Hepatocyte (in vitro differentiated cells): ENCODE measurements at regions not wholly inside any gene's neighbourhood (a gene's known extent, or its start where the extent isn't known, plus 50 kb on each side); places are given as distances from the start of the nearest gene placed in this dataset.

Source experiments
- DNase-seq: peaks from one replicate; pipeline ENCODE4 v3.0.0-alpha.2; 2016; ENCODE audit warnings: low spot score
- H2AFZ ChIP-seq: fragments of 200-600 bp; sonication (generic); 2 replicates; pipeline ENCODE4 v1.6.0; 2016; ENCODE audit warnings: antibody characterized with exemption, mild to moderate bottlenecking
- H3K27ac ChIP-seq: fragments of 200-600 bp; sonication (generic); 2 replicates; pipeline ENCODE4 v1.5.1; 2016; ENCODE audit warnings: mild to moderate bottlenecking
- H3K27me3 ChIP-seq: fragments of 200-600 bp; sonication (generic); 2 replicates; pipeline ENCODE4 v1.6.1; 2016
- H3K36me3 ChIP-seq: fragments of 200-600 bp; sonication (generic); replicated peaks from 2 replicates; pipeline ENCODE4 v1.5.1; 2016; ENCODE audit warnings: low read depth; ENCODE audit not compliant: insufficient read depth
- H3K4me1 ChIP-seq: fragments of 200-600 bp; sonication (generic); 2 replicates; pipeline ENCODE4 v1.5.1; 2016; ENCODE audit warnings: mild to moderate bottlenecking, moderate library complexity; ENCODE audit not compliant: insufficient read depth
- H3K4me2 ChIP-seq: fragments of 200-600 bp; sonication (generic); 2 replicates; pipeline ENCODE4 v1.6.0; 2016
- H3K4me3 ChIP-seq: fragments of 200-600 bp; sonication (generic); 2 replicates; pipeline ENCODE4 v1.5.1; 2016; ENCODE audit warnings: mild to moderate bottlenecking
- H3K79me2 ChIP-seq: fragments of 200-600 bp; sonication (generic); 2 replicates; pipeline ENCODE4 v1.6.0; 2017; ENCODE audit warnings: mild to moderate bottlenecking
- H3K9me2 ChIP-seq: fragments of 200-600 bp; sonication (generic); replicated peaks from 2 replicates; pipeline ENCODE4 v1.6.0; 2017; ENCODE audit warnings: mild to moderate bottlenecking; ENCODE audit not compliant: insufficient read depth
- H3K9me3 ChIP-seq: fragments of 200-600 bp; sonication (generic); 2 replicates; pipeline ENCODE4 v1.5.1; 2016; ENCODE audit warnings: low read depth, mild to moderate bottlenecking
- H4K20me1 ChIP-seq: fragments of 200-600 bp; sonication (generic); 2 replicates; pipeline ENCODE4 v1.6.0; 2016; ENCODE audit warnings: mild to moderate bottlenecking; ENCODE audit not compliant: insufficient read depth, poor library complexity, severe bottlenecking
- EZH2 ChIP-seq: fragments of 200-600 bp; sonication (generic); IDR thresholded peaks from 2 replicates; pipeline ENCODE4 v1.6.1; 2016; ENCODE audit warnings: antibody characterized with exemption, mild to moderate bottlenecking, borderline replicate concordance
- EZH2phosphoT487 ChIP-seq: fragments of 200-600 bp; sonication (generic); IDR thresholded peaks from one replicate; pipeline ENCODE4 v1.6.1; 2018; ENCODE audit warnings: antibody characterized with exemption, mild to moderate bottlenecking, low read depth, moderate library complexity; ENCODE audit not compliant: unreplicated experiment, severe bottlenecking
- WGBS: methylation state at CpG from one replicate; pipeline ENCODE4 v1.1.6; 2016; ENCODE audit warnings: low lambda C conversion rate; ENCODE audit errors: missing lambda C conversion rate; 5-methylcytosine and 5-hydroxymethylcytosine counted together
- TF ChIP-seq, protein P1 (sequence below): fragments of 200-600 bp; sonication (generic); IDR thresholded peaks from 2 replicates; pipeline ENCODE4 v1.5.1; 2016; ENCODE audit warnings: antibody characterized with exemption, mild to moderate bottlenecking; ENCODE audit not compliant: poor library complexity

DNA sequence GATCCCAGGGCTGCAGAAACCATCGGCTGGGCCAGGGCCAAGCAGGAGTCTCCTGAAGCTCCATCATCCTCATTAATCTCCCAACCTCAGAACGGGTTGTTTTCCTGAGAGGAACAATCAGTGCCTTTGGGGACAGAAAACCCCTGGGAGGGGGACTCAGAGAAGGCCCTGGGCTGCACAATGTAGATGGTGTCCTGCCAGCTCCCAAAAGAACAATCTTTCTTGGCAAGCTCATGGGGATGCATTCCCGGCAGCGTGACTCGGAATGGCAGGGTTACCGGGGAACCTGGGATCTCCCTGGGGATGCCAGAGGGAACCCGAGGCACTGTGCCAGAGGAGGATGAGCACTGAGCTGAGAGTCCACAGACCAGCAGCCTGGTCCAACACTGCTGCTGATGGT is 72.1 kb upstream of the ATP2B2 start:
- H3K4me3 ChIP-seq: no peak overlapping the region
- no peak for DNase-seq
- no peaks in the 10 kb centered on the region for H3K36me3 ChIP-seq
- H3K9me3 ChIP-seq: no peaks in the 10 kb centered on the region
- H2AFZ ChIP-seq: no peak overlapping the region
- TF ChIP-seq EZH2phosphoT487 (no peak), EZH2 (no peak)
- TF ChIP-seq, protein P1, sequence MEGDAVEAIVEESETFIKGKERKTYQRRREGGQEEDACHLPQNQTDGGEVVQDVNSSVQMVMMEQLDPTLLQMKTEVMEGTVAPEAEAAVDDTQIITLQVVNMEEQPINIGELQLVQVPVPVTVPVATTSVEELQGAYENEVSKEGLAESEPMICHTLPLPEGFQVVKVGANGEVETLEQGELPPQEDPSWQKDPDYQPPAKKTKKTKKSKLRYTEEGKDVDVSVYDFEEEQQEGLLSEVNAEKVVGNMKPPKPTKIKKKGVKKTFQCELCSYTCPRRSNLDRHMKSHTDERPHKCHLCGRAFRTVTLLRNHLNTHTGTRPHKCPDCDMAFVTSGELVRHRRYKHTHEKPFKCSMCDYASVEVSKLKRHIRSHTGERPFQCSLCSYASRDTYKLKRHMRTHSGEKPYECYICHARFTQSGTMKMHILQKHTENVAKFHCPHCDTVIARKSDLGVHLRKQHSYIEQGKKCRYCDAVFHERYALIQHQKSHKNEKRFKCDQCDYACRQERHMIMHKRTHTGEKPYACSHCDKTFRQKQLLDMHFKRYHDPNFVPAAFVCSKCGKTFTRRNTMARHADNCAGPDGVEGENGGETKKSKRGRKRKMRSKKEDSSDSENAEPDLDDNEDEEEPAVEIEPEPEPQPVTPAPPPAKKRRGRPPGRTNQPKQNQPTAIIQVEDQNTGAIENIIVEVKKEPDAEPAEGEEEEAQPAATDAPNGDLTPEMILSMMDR: no peak
- no peak overlapping the region for H3K4me2 ChIP-seq
- no peaks in the 10 kb centered on the region for H3K9me2 ChIP-seq
- no peak overlapping the region for H3K27ac ChIP-seq
- no peaks in the 10 kb centered on the region for H3K79me2 ChIP-seq
- H4K20me1 ChIP-seq: no peaks in the 10 kb centered on the region
- peaks cover 3% of the 10 kb centered on the region for H3K27me3 ChIP-seq
- WGBS: 87% methylated on average over 7 of the region's 7 CpGs
- no peaks in the 10 kb centered on the region for H3K4me1 ChIP-seq

GRCh38 chr3:10580426-10580825 is 75.0 kb upstream of the ATP2B2 start:
- no peaks in the 10 kb centered on the region for H3K9me3 ChIP-seq
- no peak overlapping the region for H2AFZ ChIP-seq
- no peaks in the 10 kb centered on the region for H4K20me1 ChIP-seq
- H3K4me1 ChIP-seq: no peaks in the 10 kb centered on the region
- H3K27ac ChIP-seq: no peak overlapping the region
- no peaks in the 10 kb centered on the region for H3K9me2 ChIP-seq
- H3K27me3 ChIP-seq: peaks cover 9% of the 10 kb centered on the region
- 84% methylated on average over 8 of the region's 8 CpGs for WGBS
- no peak overlapping the region for H3K4me2 ChIP-seq
- H3K79me2 ChIP-seq: no peaks in the 10 kb centered on the region
- no peak for TF ChIP-seq EZH2
- TF ChIP-seq, protein P1: no peak
- no peak for TF ChIP-seq EZH2phosphoT487
- H3K4me3 ChIP-seq: no peak overlapping the region
- no peaks in the 10 kb centered on the region for H3K36me3 ChIP-seq
- DNase-seq: no peak

GRCh38 chr3:10581251-10581650 is 75.9 kb upstream of the ATP2B2 start:
- Histone ChIP-seq H3K79me2 (no peaks in the 10 kb centered on the region), H3K4me1 (no peaks in the 10 kb centered on the region), H3K36me3 (no peaks in the 10 kb centered on the region), H3K27ac (no peak overlapping the region), H3K4me2 (no peak overlapping the region), H3K9me2 (no peaks in the 10 kb centered on the region), H3K27me3 (peaks cover 9% of the 10 kb centered on the region), H2AFZ (no peak overlapping the region), H4K20me1 (no peaks in the 10 kb centered on the region), H3K4me3 (no peak overlapping the region), H3K9me3 (no peaks in the 10 kb centered on the region)
- TF ChIP-seq, protein P1: no peak
- no peak for TF ChIP-seq EZH2phosphoT487
- TF ChIP-seq EZH2: no peak
- no peak for DNase-seq
- 89% methylated on average over 5 of the region's 5 CpGs for WGBS

DNA sequence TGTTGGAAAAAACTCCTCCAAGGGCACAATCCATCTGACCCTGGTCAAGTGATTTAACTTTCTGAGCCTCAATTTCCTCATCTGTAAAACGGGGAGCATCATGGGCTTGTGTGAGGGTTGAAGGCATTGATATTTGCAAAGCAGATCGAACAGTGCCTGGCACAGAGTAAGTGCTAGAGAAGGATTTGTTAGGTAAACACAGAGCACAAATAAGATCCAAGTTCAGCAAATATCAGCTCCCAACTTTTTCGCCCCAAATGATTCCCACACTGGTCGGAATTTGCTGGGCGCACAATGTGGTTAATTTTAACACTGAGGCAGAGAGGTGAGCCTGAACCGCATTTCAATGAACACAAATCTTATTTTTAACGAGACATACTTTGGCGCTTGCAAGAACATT is 76.3 kb upstream of the ATP2B2 start:
- Histone ChIP-seq H4K20me1 (no peaks in the 10 kb centered on the region), H3K4me2 (no peak overlapping the region), H3K9me3 (no peaks in the 10 kb centered on the region), H3K27me3 (peaks cover 9% of the 10 kb centered on the region), H3K79me2 (no peaks in the 10 kb centered on the region), H3K4me1 (no peaks in the 10 kb centered on the region), H3K36me3 (no peaks in the 10 kb centered on the region), H3K9me2 (no peaks in the 10 kb centered on the region), H2AFZ (no peak overlapping the region), H3K27ac (no peak overlapping the region), H3K4me3 (no peak overlapping the region)
- WGBS: 78% methylated on average over 8 of the region's 8 CpGs
- no peak for DNase-seq
- TF ChIP-seq, protein P1: no peak
- TF ChIP-seq EZH2: no peak
- no peak for TF ChIP-seq EZH2phosphoT487
